ENCODE measurements at regions not wholly inside any gene's neighbourhood (a gene's known extent, or its start where the extent isn't known, plus 50 kb on each side); places are given as distances from the start of the nearest gene placed in this dataset.

DNA sequence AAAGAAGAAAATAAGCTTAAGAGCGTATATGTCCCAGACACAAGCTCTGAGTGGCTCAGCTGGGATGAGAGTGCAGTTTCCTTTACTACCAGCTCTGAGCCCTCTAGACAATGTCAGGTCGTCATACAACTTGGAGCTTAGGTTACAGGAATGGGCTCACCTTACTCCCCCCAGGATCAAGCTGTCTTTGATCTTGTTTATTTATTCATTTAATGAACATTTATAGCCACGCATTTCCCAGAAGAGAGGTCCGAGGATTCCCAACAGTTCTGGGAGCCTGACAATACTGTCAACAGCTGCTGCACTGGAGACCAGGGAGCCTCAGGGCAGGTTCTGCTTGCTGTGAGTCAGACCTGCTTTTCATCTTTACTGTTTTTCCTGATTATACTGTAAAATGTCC is 378.9 kb downstream of the PLPP3 start:
- Histone ChIP-seq H3K9ac (ENCODE audit: insufficient read length) (no peak overlapping the region), H3K4me3 (no peak overlapping the region), H3K27ac (no peak overlapping the region), H3K9me3 (ENCODE audit: low read depth, low read length) (no peaks in the 10 kb centered on the region), H3K36me3 (ENCODE audit: insufficient read depth, low read length) (no peaks in the 10 kb centered on the region)
- TF ChIP-seq EZH2 (IDR thresholded peaks at IDR 0.05) (no peak), POLR2AphosphoS5 (IDR thresholded peaks at IDR 0.05; ENCODE audit: borderline replicate concordance, low read depth, low read length) (no peak), FOXP2 (optimal IDR thresholded peaks at IDR 0.05; ENCODE audit: control extremely low read depth, extremely low read length, insufficient read depth) (no peak)
- no peak for DNase-seq (ENCODE audit: low read depth, low spot score)

DNA sequence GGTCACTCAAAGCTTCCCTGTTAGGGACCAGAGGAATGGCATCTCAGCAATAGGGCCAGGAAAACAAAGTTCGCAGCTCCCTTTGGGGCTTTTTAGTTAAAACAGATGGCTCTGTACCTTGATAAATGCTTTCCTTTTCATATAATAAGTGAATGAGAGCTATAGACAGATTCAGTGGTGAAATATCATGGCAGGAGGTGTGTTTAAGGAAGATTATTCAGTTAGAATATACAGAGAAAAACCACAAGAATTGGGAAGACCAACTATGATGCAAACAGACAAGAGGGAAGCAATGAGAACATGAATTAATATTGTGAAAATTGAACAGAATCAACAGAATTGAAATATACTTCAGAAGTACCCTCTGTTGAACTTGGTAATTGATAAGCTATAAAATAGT is 379.4 kb downstream of the PLPP3 start:
- no peak overlapping the region for H3K27ac ChIP-seq
- no peak overlapping the region for H3K4me3 ChIP-seq
- TF ChIP-seq EZH2 (IDR thresholded peaks at IDR 0.05) (no peak), FOXP2 (optimal IDR thresholded peaks at IDR 0.05; ENCODE audit: control extremely low read depth, extremely low read length, insufficient read depth) (no peak), POLR2AphosphoS5 (IDR thresholded peaks at IDR 0.05; ENCODE audit: borderline replicate concordance, low read depth, low read length) (no peak)
- H3K36me3 ChIP-seq (ENCODE audit: insufficient read depth, low read length): no peaks in the 10 kb centered on the region
- no peaks in the 10 kb centered on the region for H3K9me3 ChIP-seq (ENCODE audit: low read depth, low read length)
- DNase-seq (ENCODE audit: low read depth, low spot score): no peak
- no peak overlapping the region for H3K9ac ChIP-seq (ENCODE audit: insufficient read length)

DNA sequence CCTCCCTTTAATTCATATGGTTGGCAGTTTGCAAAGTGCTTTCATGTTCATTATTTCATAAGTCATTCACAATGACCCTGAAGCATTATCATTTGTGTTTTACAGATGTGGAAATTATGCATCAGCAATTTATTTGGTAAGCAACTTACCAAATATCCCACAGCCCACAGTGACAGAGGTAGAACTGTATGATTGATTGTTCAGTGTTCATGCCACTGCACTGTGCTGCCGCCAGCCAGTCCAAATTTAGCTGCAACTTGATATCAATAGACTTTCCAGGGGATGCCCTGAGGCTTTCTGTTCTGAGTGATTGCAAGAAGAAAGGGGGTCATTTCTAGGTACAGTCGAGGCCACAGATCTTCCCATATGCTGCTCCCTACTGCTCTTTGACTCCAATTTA is 380.3 kb downstream of the PLPP3 start:
- H3K36me3 ChIP-seq (ENCODE audit: insufficient read depth, low read length): no peaks in the 10 kb centered on the region
- DNase-seq (ENCODE audit: low read depth, low spot score): no peak
- H3K27ac ChIP-seq: no peak overlapping the region
- H3K9me3 ChIP-seq (ENCODE audit: low read depth, low read length): no peaks in the 10 kb centered on the region
- H3K9ac ChIP-seq (ENCODE audit: insufficient read length): no peak overlapping the region
- no peak overlapping the region for H3K4me3 ChIP-seq
- TF ChIP-seq POLR2AphosphoS5 (IDR thresholded peaks at IDR 0.05; ENCODE audit: borderline replicate concordance, low read depth, low read length) (no peak), FOXP2 (optimal IDR thresholded peaks at IDR 0.05; ENCODE audit: control extremely low read depth, extremely low read length, insufficient read depth) (no peak), EZH2 (IDR thresholded peaks at IDR 0.05) (no peak)

GRCh38 chr1:56197946-56198345 is 381.4 kb downstream of the PLPP3 start:
- no peaks in the 10 kb centered on the region for H3K9me3 ChIP-seq (ENCODE audit: low read depth, low read length)
- no peak overlapping the region for H3K27ac ChIP-seq
- no peak for DNase-seq (ENCODE audit: low read depth, low spot score)
- TF ChIP-seq FOXP2 (optimal IDR thresholded peaks at IDR 0.05; ENCODE audit: control extremely low read depth, extremely low read length, insufficient read depth): no peak
- TF ChIP-seq POLR2AphosphoS5 (IDR thresholded peaks at IDR 0.05; ENCODE audit: borderline replicate concordance, low read depth, low read length): no peak
- TF ChIP-seq EZH2 (IDR thresholded peaks at IDR 0.05): no peak
- H3K4me3 ChIP-seq: no peak overlapping the region
- H3K36me3 ChIP-seq (ENCODE audit: insufficient read depth, low read length): no peaks in the 10 kb centered on the region
- no peak overlapping the region for H3K9ac ChIP-seq (ENCODE audit: insufficient read length)

DNA sequence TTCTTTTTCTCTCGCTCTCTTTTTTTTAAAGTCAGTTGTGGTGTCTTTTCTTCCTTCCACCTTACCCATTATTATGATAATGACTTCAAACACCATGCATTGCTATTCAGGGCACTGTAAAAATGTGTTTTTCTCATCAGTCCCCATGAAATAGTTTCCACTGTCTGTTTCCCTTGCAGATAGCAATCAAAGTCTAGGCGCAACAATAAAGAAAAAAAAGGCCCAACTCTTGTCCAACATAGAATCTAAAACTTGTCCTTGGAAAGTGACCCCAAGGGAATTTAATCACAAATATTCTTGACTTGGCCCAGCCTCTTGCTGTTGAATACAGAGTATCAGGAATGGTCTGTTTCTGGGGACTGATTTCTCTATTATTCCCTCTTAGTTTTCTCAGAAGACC is 382.5 kb downstream of the PLPP3 start:
- Histone ChIP-seq H3K9ac (ENCODE audit: insufficient read length) (no peak overlapping the region), H3K36me3 (ENCODE audit: insufficient read depth, low read length) (no peaks in the 10 kb centered on the region), H3K9me3 (ENCODE audit: low read depth, low read length) (no peaks in the 10 kb centered on the region), H3K4me3 (no peak overlapping the region), H3K27ac (no peak overlapping the region)
- DNase-seq (ENCODE audit: low read depth, low spot score): no peak
- TF ChIP-seq FOXP2 (optimal IDR thresholded peaks at IDR 0.05; ENCODE audit: control extremely low read depth, extremely low read length, insufficient read depth) (no peak), EZH2 (IDR thresholded peaks at IDR 0.05) (no peak), POLR2AphosphoS5 (IDR thresholded peaks at IDR 0.05; ENCODE audit: borderline replicate concordance, low read depth, low read length) (no peak)

- no peak overlapping the region for H3K4me3 ChIP-seq
- H3K9ac ChIP-seq (ENCODE audit: insufficient read length): no peak overlapping the region
- no peaks in the 10 kb centered on the region for H3K36me3 ChIP-seq (ENCODE audit: insufficient read depth, low read length)
- H3K9me3 ChIP-seq (ENCODE audit: low read depth, low read length): no peaks in the 10 kb centered on the region
- TF ChIP-seq EZH2 (IDR thresholded peaks at IDR 0.05) (no peak), FOXP2 (optimal IDR thresholded peaks at IDR 0.05; ENCODE audit: control extremely low read depth, extremely low read length, insufficient read depth) (no peak), POLR2AphosphoS5 (IDR thresholded peaks at IDR 0.05; ENCODE audit: borderline replicate concordance, low read depth, low read length) (no peak)
- DNase-seq (ENCODE audit: low read depth, low spot score): no peak
- H3K27ac ChIP-seq: no peak overlapping the region
These were observed 384.6 kb downstream of the PLPP3 start for GRCh38 chr1:56194701-56195300.

- no peak for TF ChIP-seq EZH2 (IDR thresholded peaks at IDR 0.05)
- TF ChIP-seq POLR2AphosphoS5 (IDR thresholded peaks at IDR 0.05; ENCODE audit: borderline replicate concordance, low read depth, low read length): no peak
- no peak for TF ChIP-seq FOXP2 (optimal IDR thresholded peaks at IDR 0.05; ENCODE audit: control extremely low read depth, extremely low read length, insufficient read depth)
- Histone ChIP-seq H3K27ac (no peak overlapping the region), H3K9me3 (ENCODE audit: low read depth, low read length) (no peaks in the 10 kb centered on the region), H3K36me3 (ENCODE audit: insufficient read depth, low read length) (no peaks in the 10 kb centered on the region), H3K4me3 (no peak overlapping the region), H3K9ac (ENCODE audit: insufficient read length) (no peak overlapping the region)
- no peak for DNase-seq (ENCODE audit: low read depth, low spot score)
These were observed 385.7 kb downstream of the PLPP3 start for GRCh38 chr1:56193656-56194055.

- TF ChIP-seq EZH2 (IDR thresholded peaks at IDR 0.05): no peak
- no peak for TF ChIP-seq FOXP2 (optimal IDR thresholded peaks at IDR 0.05; ENCODE audit: control extremely low read depth, extremely low read length, insufficient read depth)
- no peak overlapping the region for H3K27ac ChIP-seq
- DNase-seq (ENCODE audit: low read depth, low spot score): no peak
These were observed 388.0 kb downstream of the PLPP3 start for GRCh38 chr1:56191369-56191768.

DNA sequence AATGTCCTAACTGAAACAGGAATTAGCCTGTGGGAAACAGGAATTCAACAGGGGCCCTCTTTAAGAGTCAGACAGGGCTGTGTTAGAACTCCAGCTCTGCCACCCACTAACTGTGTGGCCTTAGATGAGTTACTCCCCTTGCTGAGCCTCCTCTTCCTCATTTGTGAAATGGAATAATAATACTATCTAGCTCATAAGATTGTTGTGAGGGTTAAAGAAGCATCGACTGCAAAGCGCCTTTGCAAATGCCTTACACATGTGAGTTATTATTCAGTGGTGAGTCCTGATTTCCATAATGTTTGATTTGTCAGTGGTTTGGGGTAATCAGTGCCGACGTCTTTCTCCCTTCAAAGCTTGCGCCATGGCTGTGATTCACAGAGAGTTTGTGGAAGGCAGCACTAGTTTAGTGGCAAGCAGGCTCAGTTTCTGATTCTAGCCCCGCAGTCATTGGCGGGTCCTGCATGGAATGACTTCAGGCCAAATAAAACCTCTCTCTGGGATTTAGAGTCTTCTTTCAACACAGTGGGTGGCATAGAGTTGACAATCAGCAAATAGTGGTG is 388.5 kb downstream of the PLPP3 start:
- H3K9me3 ChIP-seq (ENCODE audit: low read depth, low read length): no peaks in the 10 kb centered on the region
- no peak overlapping the region for H3K27ac ChIP-seq
- no peak overlapping the region for H3K4me3 ChIP-seq
- no peaks in the 10 kb centered on the region for H3K36me3 ChIP-seq (ENCODE audit: insufficient read depth, low read length)
- no peak for TF ChIP-seq FOXP2 (optimal IDR thresholded peaks at IDR 0.05; ENCODE audit: control extremely low read depth, extremely low read length, insufficient read depth)
- no peak for TF ChIP-seq POLR2AphosphoS5 (IDR thresholded peaks at IDR 0.05; ENCODE audit: borderline replicate concordance, low read depth, low read length)
- TF ChIP-seq EZH2 (IDR thresholded peaks at IDR 0.05): no peak
- no peak for DNase-seq (ENCODE audit: low read depth, low spot score)
- no peak overlapping the region for H3K9ac ChIP-seq (ENCODE audit: insufficient read length)

More at GRCh38 chr1:56191369-56191768, 388.0 kb downstream of the PLPP3 start:
- Histone ChIP-seq H3K4me3 (no peak overlapping the region), H3K36me3 (ENCODE audit: insufficient read depth, low read length) (no peaks in the 10 kb centered on the region), H3K9ac (ENCODE audit: insufficient read length) (no peak overlapping the region), H3K9me3 (ENCODE audit: low read depth, low read length) (no peaks in the 10 kb centered on the region)
